Vagina (tissue), 2 donors: ENCODE measurements at regions not wholly inside any gene's neighbourhood (a gene's known extent, or its start where the extent isn't known, plus 50 kb on each side); places are given as distances from the start of the nearest gene placed in this dataset.

ENCODE experiments used
- POLR2A ChIP-seq, 2 donors: fragments of 450-650 bp; IDR thresholded peaks; one replicate each; pipeline ENCODE4 v1.6.1; 2017; ENCODE audit warnings: antibody characterized with exemption in 2 of 2, mild to moderate bottlenecking in 2 of 2, moderate library complexity in 2 of 2
- POLR2AphosphoS5 ChIP-seq, 2 donors: sonication (generic); formaldehyde crosslinking; IDR thresholded peaks; one replicate each; pipeline ENCODE4 v1.9.0; 2017; ENCODE audit warnings: antibody characterized with exemption in 2 of 2, mild to moderate bottlenecking in 2 of 2, low read depth in 1 of 2; ENCODE audit not compliant: insufficient read depth in 1 of 2
- TF ChIP-seq, protein P1 (sequence below), 3 experiments: fragments of 450-650 bp in 2 of 3; fragments of 200-600 bp in 1 of 3; sonication (generic) in 1 of 3; IDR thresholded peaks; one replicate each; pipeline ENCODE4 v1.5.1; 2017 to 2019; ENCODE audit warnings: antibody characterized with exemption in 3 of 3, mild to moderate bottlenecking in 2 of 3, moderate library complexity in 2 of 3

DNA sequence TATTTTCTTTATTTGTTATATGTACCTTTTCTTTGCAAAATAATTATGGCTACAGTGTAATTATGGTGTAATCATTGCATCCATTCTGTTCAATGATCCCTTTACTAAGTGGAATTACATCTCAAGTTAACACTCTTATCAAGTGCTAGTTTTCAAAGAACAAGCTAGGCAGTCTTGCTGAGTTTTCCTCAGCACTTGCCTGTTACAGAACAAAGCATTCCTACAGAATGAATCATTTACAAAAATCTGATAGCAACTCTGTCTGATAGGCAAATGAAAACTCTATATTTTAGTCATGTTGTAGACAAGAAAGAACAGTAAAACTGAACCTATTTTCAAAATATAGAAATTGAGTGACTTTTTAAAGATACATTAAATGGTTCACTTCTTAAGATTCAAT, 109.8 kb upstream of the POU3F2 start:
- TF ChIP-seq POLR2A (IDR thresholded peaks at IDR 0.05) (no peak), POLR2AphosphoS5 (IDR thresholded peaks at IDR 0.05; ENCODE audit: insufficient read depth in 1 of 2, low read depth in 1 of 2) (no peak)
- TF ChIP-seq, protein P1, sequence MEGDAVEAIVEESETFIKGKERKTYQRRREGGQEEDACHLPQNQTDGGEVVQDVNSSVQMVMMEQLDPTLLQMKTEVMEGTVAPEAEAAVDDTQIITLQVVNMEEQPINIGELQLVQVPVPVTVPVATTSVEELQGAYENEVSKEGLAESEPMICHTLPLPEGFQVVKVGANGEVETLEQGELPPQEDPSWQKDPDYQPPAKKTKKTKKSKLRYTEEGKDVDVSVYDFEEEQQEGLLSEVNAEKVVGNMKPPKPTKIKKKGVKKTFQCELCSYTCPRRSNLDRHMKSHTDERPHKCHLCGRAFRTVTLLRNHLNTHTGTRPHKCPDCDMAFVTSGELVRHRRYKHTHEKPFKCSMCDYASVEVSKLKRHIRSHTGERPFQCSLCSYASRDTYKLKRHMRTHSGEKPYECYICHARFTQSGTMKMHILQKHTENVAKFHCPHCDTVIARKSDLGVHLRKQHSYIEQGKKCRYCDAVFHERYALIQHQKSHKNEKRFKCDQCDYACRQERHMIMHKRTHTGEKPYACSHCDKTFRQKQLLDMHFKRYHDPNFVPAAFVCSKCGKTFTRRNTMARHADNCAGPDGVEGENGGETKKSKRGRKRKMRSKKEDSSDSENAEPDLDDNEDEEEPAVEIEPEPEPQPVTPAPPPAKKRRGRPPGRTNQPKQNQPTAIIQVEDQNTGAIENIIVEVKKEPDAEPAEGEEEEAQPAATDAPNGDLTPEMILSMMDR (IDR thresholded peaks at IDR 0.05), result no peak
